ENCODE measurements at regions not wholly inside any gene's neighbourhood (a gene's known extent, or its start where the extent isn't known, plus 50 kb on each side); places are given as distances from the start of the nearest gene placed in this dataset.

DNA sequence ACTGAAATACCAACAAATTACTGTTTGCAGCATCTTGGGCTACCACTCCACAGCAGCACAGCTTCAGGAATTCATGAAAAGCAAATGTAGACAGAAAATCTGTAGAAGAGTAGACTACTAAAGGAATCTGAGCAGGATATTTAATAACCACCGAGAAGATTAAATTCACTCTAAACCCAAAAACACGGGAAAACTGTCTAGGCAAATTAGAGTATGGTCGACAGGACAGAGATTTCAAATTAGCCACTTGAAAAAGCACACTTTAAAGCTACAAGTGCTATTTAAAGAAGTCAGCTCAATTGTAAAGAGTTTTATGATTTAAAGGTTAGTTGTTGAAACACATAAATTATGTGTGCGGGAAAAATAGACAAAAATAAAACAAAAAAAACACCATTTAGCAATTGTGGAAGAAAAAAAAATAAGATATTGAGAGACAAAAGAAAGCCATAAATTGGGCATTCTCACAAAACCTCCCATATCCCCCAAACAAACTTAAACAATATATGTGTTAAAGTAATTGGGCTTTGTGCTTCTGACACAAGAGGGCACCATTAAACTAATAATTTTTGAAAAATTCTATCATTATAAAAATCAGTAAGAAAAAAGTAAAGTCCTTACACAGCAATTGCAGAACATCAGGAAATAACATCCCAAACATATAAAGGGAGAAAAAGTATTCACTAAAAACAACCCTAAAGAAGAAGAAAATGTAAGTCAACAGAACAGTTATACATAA, 880.8 kb downstream of the TECRL start:
- H4K20me1 ChIP-seq (ENCODE audit: insufficient read depth, low read length): no peaks in the 10 kb centered on the region
- POLR2A ChIA-PET: no interaction called here
- intact Hi-C loops (cut with micrococcal nuclease; ENCODE audit: unreplicated experiment): loop anchor here (1.0 kb wide), 1 partner anchor 189 kb away; no protein-coding TSS in a partner anchor
- H3K79me2 ChIP-seq (ENCODE audit: insufficient read depth, low read length): no peaks in the 10 kb centered on the region
- in situ Hi-C loops (cut with HindIII; ENCODE audit: extremely low pct_ligation_motif_present, low pct_unique_long_range_greater_than_20kb): no loop called here
- no peaks in the 10 kb centered on the region for H3K9me3 ChIP-seq (ENCODE audit: low read length)
- DNase-seq (ENCODE audit: low spot score) (no peak), FAIRE-seq (no peak), ATAC-seq (no peak)
- no peaks in the 10 kb centered on the region; a peak in 1 of 5 replicates for H3K27me3 ChIP-seq (ENCODE audit: control insufficient read depth in 1 of 2, insufficient read depth in 2 of 2, low read length in 2 of 2)
- no peak overlapping the region for H3K4me2 ChIP-seq (ENCODE audit: low read depth, low read length)
- H3K27ac ChIP-seq (ENCODE audit: extremely low read length, insufficient read depth, low read length): no peak overlapping the region
- WGBS (ENCODE audit: low lambda C conversion rate): 1% methylated on average over 4 of the region's 4 CpGs
- no TSS peak for BruUV-seq (replicated peaks)
- CTCF ChIA-PET (ENCODE audit: low intra/inter-chr PET ratio, low total read pairs): interaction anchor here (1.2 kb wide), 1 partner anchor 189 kb away, joined by 3 read pairs; no protein-coding TSS in a partner anchor
- no peaks in the 10 kb centered on the region for H3K36me3 ChIP-seq (replicated peaks in 1 of 2; ENCODE audit: control insufficient read depth in 1 of 2, insufficient read depth in 2 of 2, low read length in 2 of 2)
- H2AFZ ChIP-seq (ENCODE audit: low read length): no peak overlapping the region
- no peak overlapping the region for H3K4me3 ChIP-seq (replicated peaks in 1 of 3; ENCODE audit: insufficient read depth in 1 of 3, low read depth in 2 of 3, low read length in 3 of 3)
- no peak overlapping the region for H3K9ac ChIP-seq (ENCODE audit: insufficient read depth, low read depth, low read length)
- no peaks in the 10 kb centered on the region for H3K4me1 ChIP-seq (ENCODE audit: insufficient read depth, low read length)
- no peak for TF ChIP-seq ZBTB39 (CRISPR knock-in tag; IDR thresholded peaks at IDR 0.05)
- TF ChIP-seq YEATS2 (CRISPR knock-in tag; IDR thresholded peaks at IDR 0.05; ENCODE audit: borderline replicate concordance): no peak
- no peak for TF ChIP-seq RELA (CRISPR knock-in tag; IDR thresholded peaks at IDR 0.05)
- no peak for TF ChIP-seq SAFB2 (CRISPR knock-in tag; IDR thresholded peaks at IDR 0.05; ENCODE audit: borderline replicate concordance, low read depth)
- TF ChIP-seq ZNF138 (CRISPR knock-in tag; IDR thresholded peaks at IDR 0.05; ENCODE audit: low read depth): no peak
- no peak for TF ChIP-seq GLMP (CRISPR knock-in tag; IDR thresholded peaks at IDR 0.05; ENCODE audit: borderline replicate concordance)
- TF ChIP-seq, protein P1, sequence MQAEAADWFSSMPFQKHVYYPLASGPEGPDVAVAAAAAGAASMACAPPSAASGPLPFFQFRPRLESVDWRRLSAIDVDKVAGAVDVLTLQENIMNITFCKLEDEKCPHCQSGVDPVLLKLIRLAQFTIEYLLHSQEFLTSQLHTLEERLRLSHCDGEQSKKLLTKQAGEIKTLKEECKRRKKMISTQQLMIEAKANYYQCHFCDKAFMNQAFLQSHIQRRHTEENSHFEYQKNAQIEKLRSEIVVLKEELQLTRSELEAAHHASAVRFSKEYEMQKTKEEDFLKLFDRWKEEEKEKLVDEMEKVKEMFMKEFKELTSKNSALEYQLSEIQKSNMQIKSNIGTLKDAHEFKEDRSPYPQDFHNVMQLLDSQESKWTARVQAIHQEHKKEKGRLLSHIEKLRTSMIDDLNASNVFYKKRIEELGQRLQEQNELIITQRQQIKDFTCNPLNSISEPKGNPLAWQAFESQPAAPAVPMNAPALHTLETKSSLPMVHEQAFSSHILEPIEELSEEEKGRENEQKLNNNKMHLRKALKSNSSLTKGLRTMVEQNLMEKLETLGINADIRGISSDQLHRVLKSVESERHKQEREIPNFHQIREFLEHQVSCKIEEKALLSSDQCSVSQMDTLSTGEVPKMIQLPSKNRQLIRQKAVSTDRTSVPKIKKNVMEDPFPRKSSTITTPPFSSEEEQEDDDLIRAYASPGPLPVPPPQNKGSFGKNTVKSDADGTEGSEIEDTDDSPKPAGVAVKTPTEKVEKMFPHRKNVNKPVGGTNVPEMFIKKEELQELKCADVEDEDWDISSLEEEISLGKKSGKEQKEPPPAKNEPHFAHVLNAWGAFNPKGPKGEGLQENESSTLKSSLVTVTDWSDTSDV (CRISPR knock-in tag; IDR thresholded peaks at IDR 0.05): no peak
- no peak for TF ChIP-seq ZNF652 (CRISPR knock-in tag; IDR thresholded peaks at IDR 0.05; ENCODE audit: borderline replicate concordance, low read depth)
- no peak for TF ChIP-seq ZNF512B (CRISPR knock-in tag; IDR thresholded peaks at IDR 0.05; ENCODE audit: borderline replicate concordance)
- no peak for TF ChIP-seq NFYC (CRISPR knock-in tag; IDR thresholded peaks at IDR 0.05)
- TF ChIP-seq ZNF17 (CRISPR knock-in tag; IDR thresholded peaks at IDR 0.05): no peak
- TF ChIP-seq SNAPC2 (CRISPR knock-in tag; IDR thresholded peaks at IDR 0.05): no peak
- TF ChIP-seq, protein P2, sequence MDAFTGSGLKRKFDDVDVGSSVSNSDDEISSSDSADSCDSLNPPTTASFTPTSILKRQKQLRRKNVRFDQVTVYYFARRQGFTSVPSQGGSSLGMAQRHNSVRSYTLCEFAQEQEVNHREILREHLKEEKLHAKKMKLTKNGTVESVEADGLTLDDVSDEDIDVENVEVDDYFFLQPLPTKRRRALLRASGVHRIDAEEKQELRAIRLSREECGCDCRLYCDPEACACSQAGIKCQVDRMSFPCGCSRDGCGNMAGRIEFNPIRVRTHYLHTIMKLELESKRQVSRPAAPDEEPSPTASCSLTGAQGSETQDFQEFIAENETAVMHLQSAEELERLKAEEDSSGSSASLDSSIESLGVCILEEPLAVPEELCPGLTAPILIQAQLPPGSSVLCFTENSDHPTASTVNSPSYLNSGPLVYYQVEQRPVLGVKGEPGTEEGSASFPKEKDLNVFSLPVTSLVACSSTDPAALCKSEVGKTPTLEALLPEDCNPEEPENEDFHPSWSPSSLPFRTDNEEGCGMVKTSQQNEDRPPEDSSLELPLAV (CRISPR knock-in tag; conservative IDR thresholded peaks at IDR 0.05; ENCODE audit: low read depth): no peak

Data from HepG2 (cell line).